HG03342 (cell line): ENCODE measurements at regions not wholly inside any gene's neighbourhood (a gene's known extent, or its start where the extent isn't known, plus 50 kb on each side); places are given as distances from the start of the nearest gene placed in this dataset.
"Not testable (repeated sequence)": the region's sequence is repeated elsewhere in the genome, so short reads cannot be mapped to it uniquely, and the experiment has no call there.

Experiments used
- ATAC-seq: cut with Tn5 transposase; IDR thresholded peaks from one replicate; pipeline ENCODE4 v1.9.1; 2021; ENCODE audit warnings: mild to moderate bottlenecking, moderate library complexity; ENCODE audit not compliant: unreplicated experiment

DNA sequence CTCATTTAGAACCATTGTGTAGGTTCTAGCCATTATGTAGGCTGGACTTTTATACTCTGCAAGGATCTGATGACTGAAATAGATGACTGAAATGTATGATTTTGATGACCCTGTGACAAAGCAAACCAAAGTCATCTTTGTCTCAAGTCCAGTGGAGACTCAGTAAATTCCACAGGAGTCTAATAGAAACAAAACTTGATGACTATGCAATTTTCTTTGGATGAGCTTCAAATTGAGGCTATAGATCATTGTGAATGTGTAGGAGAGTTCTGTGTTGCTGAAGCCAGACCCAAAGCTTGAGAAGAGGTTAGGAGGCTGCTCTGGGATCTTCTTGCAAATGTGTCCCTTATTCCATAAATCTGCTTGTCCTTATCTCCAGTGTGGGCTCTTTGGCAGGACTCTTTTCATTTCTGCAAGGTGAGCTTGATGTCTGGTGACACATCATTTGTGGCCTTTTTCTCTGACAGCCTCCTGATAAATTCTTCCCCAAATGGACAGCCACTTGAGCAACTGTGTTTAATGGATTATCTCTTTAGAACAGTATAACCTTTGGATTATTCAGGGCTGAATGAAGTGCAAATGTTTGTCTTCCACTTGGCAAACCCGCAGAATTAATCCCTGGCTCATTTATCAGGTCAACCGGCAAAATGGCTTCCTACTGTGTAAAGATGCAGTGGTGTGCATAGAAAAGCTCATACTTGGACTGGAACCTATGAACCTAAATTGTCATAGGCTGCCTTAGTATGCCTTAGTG lies 235.1 kb upstream of the ANKH start:
- no peak for ATAC-seq

DNA sequence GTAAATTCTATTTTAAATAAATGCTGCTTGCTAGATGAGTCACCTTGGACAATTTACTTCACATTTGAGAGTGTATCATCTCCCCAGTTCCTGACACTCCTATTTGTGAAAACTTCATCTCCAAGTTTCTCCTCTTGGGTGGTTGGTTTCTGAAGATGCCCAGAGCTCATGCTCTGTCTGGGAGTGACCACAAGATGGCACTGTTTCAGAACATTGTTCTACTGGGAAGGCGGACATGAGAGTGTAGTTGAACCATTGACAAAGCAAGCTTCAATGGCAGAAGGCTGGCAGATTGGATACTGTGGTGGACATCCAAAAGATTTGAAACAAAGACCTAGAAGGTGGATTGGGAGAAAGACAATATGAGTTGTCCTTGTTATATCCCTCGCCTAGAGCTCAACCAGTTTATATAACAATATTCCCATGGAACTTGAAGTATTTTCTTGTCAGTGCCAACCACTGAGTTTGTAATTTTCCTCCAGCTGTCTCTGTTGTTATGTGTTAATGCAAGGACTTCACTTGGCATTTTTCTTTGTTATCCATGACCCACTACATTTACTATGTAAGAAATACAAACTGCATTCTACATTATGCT lies 234.3 kb upstream of the ANKH start:
- peak; percentile 94 for ATAC-seq

DNA sequence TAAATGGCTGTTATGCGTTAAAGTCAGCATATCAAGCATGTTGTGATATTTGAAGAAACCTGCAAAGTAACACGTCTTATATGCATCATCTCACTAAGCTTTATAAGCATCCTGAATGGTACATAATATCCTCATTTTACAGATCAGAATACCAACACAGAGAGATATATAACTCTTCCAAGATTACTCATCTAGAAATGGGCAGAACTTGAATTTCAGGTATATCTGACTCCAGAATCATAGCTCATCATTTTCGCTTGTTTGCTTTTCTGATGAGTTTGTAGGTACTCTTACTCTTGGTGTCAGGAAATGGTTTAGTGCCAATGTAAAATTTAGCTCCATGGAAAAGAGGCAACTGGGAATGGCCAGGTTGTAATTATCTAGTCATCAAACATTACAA lies 232.3 kb upstream of the ANKH start:
- ATAC-seq: no peak

DNA sequence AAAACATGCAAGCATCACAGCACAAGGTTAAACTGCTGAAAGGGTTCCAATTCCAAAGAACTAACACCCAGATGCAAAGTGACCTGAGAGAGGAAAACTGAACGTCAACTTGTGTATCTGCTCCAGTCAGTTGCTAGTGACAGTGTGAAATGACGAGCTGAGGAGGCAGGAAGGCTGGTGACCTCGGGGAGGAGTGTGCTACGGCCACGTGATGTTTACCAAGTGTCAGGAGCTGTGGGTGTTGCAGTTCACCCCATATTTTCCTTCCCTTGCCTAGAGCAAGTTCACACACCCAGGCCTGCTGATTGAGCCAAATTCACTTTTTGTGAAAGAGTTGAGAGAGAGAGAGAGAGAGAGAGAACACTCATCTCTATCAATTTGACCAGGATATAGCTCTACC lies 231.6 kb upstream of the ANKH start:
- ATAC-seq: no peak

DNA sequence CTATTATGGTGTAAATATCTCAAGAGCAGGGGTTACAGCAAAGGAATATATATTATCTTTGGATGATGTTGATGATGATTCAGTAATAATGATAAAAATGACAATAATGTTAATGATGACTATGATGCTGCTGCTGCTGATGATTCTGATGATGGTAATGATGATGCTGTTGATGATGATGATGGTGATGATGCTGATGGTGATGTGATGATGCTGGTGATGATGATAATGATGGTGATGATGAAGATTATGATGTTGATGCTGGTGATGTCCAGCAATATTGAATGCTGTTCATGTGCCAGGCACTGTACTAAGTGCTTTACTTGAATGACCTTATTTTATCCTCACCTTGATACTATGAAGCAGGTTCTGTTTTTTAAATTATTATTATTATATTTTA lies 226.0 kb upstream of the ANKH start:
- ATAC-seq: no peak

DNA sequence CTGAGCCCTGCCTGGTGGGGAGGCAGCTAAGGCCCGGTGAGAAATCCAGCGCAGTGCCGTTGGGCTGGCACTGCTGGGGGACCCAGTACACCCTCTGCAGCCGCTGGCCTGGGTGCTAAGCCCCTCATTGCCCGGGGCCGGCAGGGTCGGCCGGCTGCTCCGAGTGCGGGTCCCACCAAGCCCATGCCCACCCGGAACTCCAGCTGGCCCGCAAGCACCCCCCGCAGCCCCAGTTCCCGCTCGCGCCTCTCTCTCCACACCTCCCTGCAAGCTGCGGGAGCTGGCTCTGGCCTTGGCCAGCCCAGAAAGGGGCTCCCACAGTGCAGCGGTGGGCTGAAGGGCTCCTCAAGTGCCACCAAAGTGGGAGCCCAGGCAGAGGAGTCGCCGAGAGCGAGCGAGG lies 225.1 kb upstream of the ANKH start:
- ATAC-seq: not testable (repeated sequence)

DNA sequence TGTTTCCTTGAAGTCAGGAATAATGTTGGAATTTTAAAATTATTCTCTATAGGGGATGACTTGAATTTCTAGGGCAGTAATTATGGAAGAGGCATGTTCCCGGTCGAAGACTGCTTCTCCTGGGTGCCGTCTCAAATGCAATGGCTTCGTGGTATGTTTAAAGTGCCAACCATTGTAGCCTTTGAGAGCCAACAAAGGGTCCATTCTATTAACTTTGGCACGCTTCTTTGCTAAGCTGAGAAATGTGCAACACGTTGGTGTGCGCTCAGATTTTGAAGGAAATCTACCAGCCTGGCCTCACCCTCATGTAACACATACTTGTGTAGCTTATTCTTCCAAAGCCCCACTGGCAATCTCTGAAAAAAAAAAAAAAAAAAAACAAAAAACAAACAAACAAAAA lies 221.2 kb upstream of the ANKH start:
- ATAC-seq: no peak

DNA sequence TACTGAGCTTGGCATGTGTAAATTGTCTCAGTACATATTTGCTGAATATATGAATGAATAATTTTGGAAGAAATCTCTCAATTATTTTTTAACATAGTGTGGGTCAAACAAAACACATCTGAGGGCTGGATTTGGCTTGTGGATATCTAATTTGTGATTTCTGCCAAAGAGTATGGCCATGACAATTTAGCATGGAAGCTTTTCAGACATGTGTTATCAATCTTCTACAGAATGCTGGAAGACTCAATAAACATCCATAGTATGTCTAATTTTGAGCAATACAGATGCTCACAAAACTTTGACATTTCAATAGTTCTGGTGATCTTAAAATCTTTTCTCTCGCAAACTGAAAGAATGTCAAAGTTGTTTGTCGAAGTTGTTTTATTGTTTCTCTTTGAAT lies 214.1 kb upstream of the ANKH start:
- no peak for ATAC-seq

DNA sequence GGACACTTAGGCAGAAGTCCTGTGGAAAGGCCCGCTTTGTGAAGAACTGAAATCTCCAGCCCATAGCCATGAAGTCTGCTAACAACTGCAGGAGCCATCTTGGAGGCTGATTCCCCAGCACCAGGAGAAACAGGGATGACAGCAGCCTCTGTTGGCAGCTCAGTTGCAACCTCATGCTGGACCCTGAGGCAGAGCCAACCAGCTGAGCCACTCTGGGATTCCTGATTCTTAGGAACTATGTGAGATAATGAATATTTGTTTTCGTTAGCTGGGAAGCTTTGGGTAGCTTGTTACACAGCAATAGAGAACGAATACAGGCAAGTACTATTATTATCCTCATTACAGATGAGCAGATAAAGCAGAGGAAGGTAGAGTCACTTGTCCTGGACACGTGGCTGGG lies 210.5 kb upstream of the ANKH start:
- no peak for ATAC-seq

DNA sequence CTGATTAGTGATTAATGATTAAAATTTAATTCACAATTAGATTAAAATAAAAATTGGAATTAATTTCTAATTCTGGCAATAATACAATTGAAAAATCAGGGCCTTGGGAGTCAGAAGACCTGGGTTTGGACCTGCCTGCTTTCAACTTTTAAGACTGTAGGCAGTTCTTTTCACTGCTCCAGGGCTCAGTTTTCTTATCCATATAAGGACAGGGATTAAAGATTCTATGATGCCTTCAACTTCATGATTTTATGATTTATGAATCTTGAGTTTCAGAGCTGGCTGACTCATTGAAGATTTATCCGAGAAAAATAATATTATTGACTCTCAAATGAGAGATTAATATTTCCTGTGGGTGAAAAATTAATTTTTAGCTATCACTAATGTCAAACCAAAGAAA lies 208.6 kb upstream of the ANKH start:
- no peak for ATAC-seq

DNA sequence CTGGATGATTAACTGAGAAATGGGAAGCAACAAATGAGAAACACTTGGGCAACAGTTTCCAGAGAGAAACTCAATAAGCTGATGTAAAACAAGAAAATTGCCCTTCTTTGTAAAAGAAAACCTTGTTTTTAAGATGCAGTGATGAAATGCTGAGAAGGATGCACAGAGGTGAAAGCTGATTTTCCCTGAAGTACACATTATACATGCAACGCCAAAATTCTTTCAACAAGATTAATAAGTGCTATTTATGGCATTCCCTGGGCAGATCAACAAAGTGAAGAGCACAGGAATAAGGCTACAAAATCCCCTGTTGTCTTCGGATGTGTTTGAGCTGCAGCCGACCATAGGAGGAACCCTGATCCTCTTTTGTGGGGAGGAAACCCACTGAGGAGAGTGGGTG lies 208.0 kb upstream of the ANKH start:
- ATAC-seq: no peak

DNA sequence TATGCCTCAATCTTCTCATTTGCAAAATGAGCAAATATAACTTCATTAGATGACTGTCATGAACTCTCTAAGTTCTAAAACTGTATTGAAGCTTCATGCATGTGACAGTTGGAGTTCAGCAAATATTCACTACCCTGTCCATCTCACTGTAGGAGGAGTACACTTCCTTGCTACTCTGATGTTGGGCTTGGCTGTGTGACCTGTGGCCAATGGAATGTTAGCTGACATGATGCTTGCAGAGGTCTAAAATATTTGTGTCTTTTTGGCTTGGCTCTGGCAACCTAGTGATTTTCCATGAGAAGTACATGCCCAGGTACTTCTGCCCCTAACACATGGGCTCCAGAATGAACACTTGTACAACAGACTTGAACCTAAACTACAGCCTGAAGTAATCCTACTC lies 203.1 kb upstream of the ANKH start:
- no peak for ATAC-seq

DNA sequence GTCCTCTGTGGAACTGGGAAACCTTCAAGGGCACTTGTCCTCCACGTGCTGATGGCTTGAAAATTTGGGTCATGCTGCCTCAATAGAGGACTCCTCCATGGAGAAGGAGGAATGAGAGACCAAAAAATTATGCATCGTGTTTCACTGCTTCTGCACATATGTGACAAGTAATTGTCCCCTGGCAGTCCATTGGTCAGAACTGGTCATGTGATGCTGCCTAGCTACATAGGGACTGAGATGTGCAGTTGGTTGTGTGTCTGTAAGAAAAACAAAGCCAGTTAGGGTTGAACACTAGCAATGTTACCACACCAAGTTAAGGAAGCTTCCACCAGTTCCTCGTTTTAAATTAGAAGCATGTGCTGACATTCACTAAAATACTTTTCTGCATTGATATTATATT lies 201.9 kb upstream of the ANKH start:
- ATAC-seq: no peak

DNA sequence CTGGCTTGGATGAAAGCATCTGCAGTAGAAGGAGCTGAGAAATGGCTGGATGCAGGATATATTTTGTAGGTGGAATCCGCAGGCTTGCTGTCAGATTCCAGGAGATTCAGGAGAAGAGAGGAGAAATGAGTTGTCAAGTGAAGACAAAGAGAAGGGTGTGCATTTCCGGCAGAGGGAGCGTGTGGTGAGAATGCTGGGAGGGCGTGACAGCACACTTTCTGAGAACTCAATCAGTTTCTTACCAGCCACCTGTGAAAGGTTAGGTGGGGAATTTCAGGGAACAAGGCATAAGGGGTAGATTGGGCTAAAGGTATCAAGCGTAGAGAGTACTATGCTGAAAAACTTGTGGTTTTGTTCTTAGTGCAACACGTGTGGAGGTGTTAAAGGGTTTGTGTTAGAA lies 199.3 kb upstream of the ANKH start:
- no peak for ATAC-seq

DNA sequence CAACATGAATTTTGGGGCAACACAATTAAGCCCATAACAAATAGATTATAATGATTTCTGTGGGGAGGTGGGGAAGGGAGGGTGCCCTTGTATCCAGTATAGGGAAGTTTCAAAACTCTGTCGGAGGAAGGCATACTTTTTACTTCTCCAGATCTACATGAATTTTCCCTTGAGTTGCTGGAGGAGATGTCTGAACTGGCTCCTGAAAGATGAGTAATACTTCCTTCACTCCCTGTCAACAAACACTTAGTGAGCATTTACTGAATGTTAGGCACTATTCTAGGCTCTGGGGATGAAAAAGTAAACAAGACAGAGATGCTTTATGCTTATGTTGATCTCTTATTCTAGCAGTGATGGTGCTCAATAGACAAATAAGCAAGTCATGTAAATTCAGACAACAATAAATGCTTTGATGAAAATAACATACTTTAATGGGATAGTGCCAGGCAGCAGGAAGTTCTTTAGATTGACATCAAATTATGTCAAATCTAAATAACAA lies 197.9 kb upstream of the ANKH start:
- no peak for ATAC-seq

DNA sequence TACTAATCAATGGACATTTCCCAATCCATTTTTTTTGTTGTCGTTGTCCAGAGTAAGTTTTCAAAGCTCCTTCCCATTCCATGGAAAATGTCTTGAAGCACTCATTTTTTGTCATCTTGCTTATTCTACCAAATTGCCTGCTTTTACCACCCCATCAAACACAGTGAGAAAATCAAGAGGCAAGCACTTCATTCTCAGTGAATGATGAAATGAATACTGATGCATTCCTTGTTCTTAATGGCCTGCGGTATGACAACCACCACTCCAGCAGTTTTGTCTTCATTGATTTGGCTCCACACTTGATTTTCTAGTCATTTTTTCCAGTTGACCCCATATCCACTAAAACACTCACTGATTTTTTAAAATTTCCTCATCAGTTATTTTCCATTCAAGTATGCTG lies 193.5 kb upstream of the ANKH start:
- no peak for ATAC-seq

DNA sequence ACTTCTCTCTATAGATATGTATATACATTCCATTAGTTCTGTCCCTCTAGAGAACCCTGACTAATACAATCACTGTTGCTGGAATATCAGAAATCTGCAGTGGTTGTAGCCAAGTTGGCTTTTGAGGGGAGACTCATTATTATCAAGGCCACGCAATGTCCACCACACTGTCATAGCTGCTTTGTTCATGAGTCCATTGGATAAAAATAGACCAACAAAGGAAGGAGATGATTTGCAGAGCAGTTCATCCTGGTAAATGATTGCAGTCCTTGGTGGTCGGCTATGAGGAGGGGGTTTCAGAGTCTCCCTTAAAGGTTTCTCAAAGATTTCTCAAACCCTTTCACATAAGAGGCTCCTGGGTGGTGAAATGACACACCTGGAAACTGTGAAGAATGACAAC lies 192.8 kb upstream of the ANKH start:
- no peak for ATAC-seq

DNA sequence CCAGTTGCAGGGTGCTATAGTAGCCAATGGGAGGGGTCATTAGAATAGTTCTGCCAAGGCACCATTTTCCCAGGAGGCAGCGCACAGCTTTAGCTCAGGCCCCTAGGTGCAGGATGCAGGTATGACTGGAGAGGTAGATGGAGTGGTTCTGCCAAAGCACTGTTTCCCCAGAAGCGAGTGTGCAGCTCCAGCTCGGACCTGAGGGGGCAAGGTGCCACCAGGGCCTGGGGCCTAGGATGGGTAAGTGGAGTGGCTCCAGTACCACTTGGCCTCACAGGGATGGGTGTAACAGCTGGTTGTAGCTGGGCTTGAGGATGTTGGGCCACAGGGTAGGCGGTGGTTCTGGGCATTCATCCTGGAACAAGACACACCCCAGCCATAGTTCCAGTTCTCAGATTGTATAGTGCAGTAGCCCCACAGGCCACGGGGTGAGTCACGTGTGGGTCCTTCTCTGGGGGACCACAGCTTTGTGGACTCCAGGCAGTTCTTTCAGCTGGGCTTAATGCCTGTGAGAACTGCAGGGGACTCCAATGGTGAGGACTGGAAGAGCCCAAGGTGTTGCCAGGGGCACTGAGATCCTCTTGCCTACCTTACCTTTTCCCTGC lies 185.5 kb upstream of the ANKH start:
- no peak for ATAC-seq

DNA sequence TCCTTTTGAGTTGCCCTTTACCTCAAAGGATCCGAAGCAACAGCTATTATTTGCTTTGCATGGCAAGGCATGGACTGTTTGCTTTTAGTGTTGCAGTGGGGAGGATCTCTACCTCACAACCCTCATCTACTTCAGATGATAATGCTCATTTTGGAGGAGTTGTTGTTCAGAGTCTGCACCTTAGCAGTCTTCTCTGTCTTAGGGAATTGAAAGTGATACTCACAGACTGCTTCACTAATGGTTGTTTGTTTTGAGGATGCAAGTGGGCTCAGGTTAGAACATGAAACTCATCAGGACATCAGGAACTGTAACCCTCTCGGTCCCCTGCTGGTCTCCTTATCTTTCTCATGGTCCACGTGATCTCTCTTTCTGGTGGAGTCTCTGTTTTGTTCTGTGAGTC lies 172.9 kb upstream of the ANKH start:
- no peak for ATAC-seq

DNA sequence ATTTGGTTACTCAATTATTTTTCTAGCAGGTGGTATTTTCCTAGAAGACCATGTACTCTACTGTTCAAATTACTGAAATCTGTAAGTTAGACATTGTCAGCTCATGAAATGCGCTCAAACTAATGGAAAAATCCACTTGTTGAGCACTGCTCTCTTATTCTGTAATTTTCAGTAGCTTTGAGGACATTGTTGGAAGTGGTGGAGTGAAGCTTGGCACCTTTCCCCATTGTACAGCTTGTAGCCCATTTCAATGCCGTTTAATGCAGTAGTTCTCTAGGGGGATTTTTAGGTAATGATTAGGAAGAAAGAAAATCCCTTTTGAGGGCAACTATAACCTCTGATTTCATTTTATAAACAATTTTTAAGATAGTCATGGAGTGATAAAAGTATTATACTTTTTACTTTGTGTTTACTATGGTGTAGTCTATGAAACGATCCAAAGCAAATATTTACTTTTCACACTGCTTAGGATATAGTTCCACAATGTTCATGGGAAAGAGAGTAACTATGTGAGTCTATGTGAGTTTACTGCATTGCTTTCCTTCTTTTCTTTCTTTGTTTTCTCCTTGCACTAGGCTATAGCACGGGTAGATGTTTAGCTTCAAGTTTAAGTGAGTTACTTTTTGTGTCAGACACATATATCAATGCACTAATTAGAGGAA lies 165.8 kb upstream of the ANKH start:
- ATAC-seq: no peak

DNA sequence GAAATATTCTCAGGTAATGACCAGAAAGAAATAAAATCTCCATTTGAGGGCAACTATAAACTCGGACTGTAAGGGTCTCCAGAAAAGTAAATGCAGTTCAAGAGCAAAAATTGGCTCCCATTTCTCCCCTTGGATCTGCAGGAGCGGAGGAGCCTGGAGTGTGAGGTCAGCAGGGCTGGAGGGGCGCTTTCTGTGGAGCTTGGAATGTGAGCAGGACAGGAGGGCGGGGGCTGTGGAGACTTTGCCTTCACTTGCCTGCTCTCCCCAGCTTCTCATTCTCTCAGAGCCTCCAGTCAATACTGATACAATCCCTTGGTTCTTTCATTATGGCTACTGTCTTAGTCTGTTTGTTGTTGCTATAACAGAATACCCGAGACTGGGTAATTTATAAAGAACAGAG lies 162.8 kb upstream of the ANKH start:
- ATAC-seq: no peak

DNA sequence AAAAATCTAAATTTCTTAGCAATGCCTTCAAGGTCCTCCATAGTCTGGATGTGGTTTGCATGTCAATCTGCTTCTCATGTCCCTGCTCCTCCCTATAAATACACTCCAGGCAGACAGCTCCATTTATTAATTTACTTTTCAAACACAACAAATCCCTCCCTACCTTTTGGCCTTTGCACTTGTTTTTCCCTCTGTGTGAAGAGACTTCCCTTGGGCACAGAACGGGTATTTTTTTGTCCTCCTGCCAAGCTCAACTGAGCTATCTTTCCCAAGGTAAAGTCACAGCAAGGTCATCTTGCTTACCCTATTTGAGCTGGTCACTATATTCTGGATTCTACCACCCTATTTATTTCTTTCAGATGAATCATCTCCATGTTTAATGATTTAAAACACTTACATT lies 159.6 kb upstream of the ANKH start:
- no peak for ATAC-seq
